ENCODE measurements at regions not wholly inside any gene's neighbourhood (a gene's known extent, or its start where the extent isn't known, plus 50 kb on each side); places are given as distances from the start of the nearest gene placed in this dataset.

GRCh38 chr4:142955501-142955900, 109.4 kb upstream of the INPP4B start:
- no peak for TF ChIP-seq CTCF (IDR thresholded peaks at IDR 0.05; ENCODE audit: insufficient read depth, low read length, poor library complexity, severe bottlenecking)
- DNase-seq (ENCODE audit: extremely low read depth, insufficient read length), result no peak
- Histone ChIP-seq H3K27me3 (replicated peaks; ENCODE audit: control insufficient read depth, insufficient read depth, low read length) (no peaks in the 10 kb centered on the region), H3K4me3 (replicated peaks; ENCODE audit: low read depth, low read length) (no peak overlapping the region), H3K36me3 (ENCODE audit: control insufficient read depth, insufficient read depth, low read length) (no peaks in the 10 kb centered on the region)

- no peaks in the 10 kb centered on the region for H3K27me3 ChIP-seq (replicated peaks; ENCODE audit: control insufficient read depth, insufficient read depth, low read length)
- no peak overlapping the region for H3K4me3 ChIP-seq (replicated peaks; ENCODE audit: low read depth, low read length)
- no peak for TF ChIP-seq CTCF (IDR thresholded peaks at IDR 0.05; ENCODE audit: insufficient read depth, low read length, poor library complexity, severe bottlenecking)
- no peaks in the 10 kb centered on the region for H3K36me3 ChIP-seq (ENCODE audit: control insufficient read depth, insufficient read depth, low read length)
- DNase-seq (ENCODE audit: extremely low read depth, insufficient read length), result no peak
Observed at GRCh38 chr4:142959173-142959572, 113.1 kb upstream of the INPP4B start.

GRCh38 chr4:142960126-142960525, 114.0 kb upstream of the INPP4B start:
- Histone ChIP-seq H3K4me3 (replicated peaks; ENCODE audit: low read depth, low read length) (no peak overlapping the region), H3K36me3 (ENCODE audit: control insufficient read depth, insufficient read depth, low read length) (no peaks in the 10 kb centered on the region), H3K27me3 (replicated peaks; ENCODE audit: control insufficient read depth, insufficient read depth, low read length) (no peaks in the 10 kb centered on the region)
- DNase-seq (ENCODE audit: extremely low read depth, insufficient read length), result no peak
- no peak for TF ChIP-seq CTCF (IDR thresholded peaks at IDR 0.05; ENCODE audit: insufficient read depth, low read length, poor library complexity, severe bottlenecking)

- no peak for DNase-seq (ENCODE audit: extremely low read depth, insufficient read length)
- no peak for TF ChIP-seq CTCF (IDR thresholded peaks at IDR 0.05; ENCODE audit: insufficient read depth, low read length, poor library complexity, severe bottlenecking)
- no peaks in the 10 kb centered on the region for H3K36me3 ChIP-seq (ENCODE audit: control insufficient read depth, insufficient read depth, low read length)
- no peak overlapping the region for H3K4me3 ChIP-seq (replicated peaks; ENCODE audit: low read depth, low read length)
- H3K27me3 ChIP-seq (replicated peaks; ENCODE audit: control insufficient read depth, insufficient read depth, low read length), result no peaks in the 10 kb centered on the region
Observed at GRCh38 chr4:142960867-142961644, 115.0 kb upstream of the INPP4B start.

GRCh38 chr4:142961866-142962265, 115.8 kb upstream of the INPP4B start:
- H3K36me3 ChIP-seq (ENCODE audit: control insufficient read depth, insufficient read depth, low read length), result no peaks in the 10 kb centered on the region
- no peak for DNase-seq (ENCODE audit: extremely low read depth, insufficient read length)
- H3K4me3 ChIP-seq (replicated peaks; ENCODE audit: low read depth, low read length), result no peak overlapping the region
- no peaks in the 10 kb centered on the region for H3K27me3 ChIP-seq (replicated peaks; ENCODE audit: control insufficient read depth, insufficient read depth, low read length)
- TF ChIP-seq CTCF (IDR thresholded peaks at IDR 0.05; ENCODE audit: insufficient read depth, low read length, poor library complexity, severe bottlenecking), result no peak

GRCh38 chr4:142974328-142974727, 128.2 kb upstream of the INPP4B start:
- Histone ChIP-seq H3K36me3 (ENCODE audit: control insufficient read depth, insufficient read depth, low read length) (no peaks in the 10 kb centered on the region), H3K4me3 (replicated peaks; ENCODE audit: low read depth, low read length) (no peak overlapping the region), H3K27me3 (replicated peaks; ENCODE audit: control insufficient read depth, insufficient read depth, low read length) (no peaks in the 10 kb centered on the region)
- no peak for DNase-seq (ENCODE audit: extremely low read depth, insufficient read length)
- no peak for TF ChIP-seq CTCF (IDR thresholded peaks at IDR 0.05; ENCODE audit: insufficient read depth, low read length, poor library complexity, severe bottlenecking)
